Naive thymus-derived CD4-positive, alpha-beta T cell (primary cell): ENCODE measurements at regions not wholly inside any gene's neighbourhood (a gene's known extent, or its start where the extent isn't known, plus 50 kb on each side); places are given as distances from the start of the nearest gene placed in this dataset.

Experiments used
- ATAC-seq: fragments of 150-1000 bp; cut with Tn5 transposase; 2 replicates; pipeline ENCODE4 v1.10.0; 2021; ENCODE audit warnings: mild to moderate bottlenecking, moderate library complexity
- CTCF ChIA-PET: fragments of 350-600 bp; sonication (Branson Sonifier 250); formaldehyde crosslinking; loops from one replicate; lab custom pipeline; 2021; ENCODE audit warnings: antibody characterized with exemption; lab: Charles Lee
- POLR2A ChIA-PET: fragments of 350-600 bp; sonication (Branson Sonifier 250); formaldehyde crosslinking; loops from one replicate; lab custom pipeline; 2021; ENCODE audit warnings: antibody characterized with exemption, inconsistent platforms; lab: Charles Lee
- DNase-seq, 9 donors: peaks; one replicate each; pipeline versions ENCODE4 v3.0.0 to v3.0.0-alpha.2; 2020 to 2022; ENCODE audit warnings: mixed read lengths in 1 of 9
- H3K27ac ChIP-seq: one replicate; pipeline ENCODE4 v1.7.0; 2013; ENCODE audit warnings: mild to moderate bottlenecking, low read depth, low read length, moderate library complexity
- H3K27me3 ChIP-seq, 2 donors: one replicate each; pipeline ENCODE4 v1.7.0; 2013; ENCODE audit warnings: low read length in 2 of 2, mild to moderate bottlenecking in 2 of 2, moderate library complexity in 2 of 2; ENCODE audit not compliant: control insufficient read depth in 2 of 2, insufficient read depth in 2 of 2
- H3K36me3 ChIP-seq, 3 experiments: 1 replicate in 2 of 3; 2 replicates in 1 of 3; pipeline ENCODE4 v1.7.0; 2013; ENCODE audit warnings: low read length in 3 of 3, mild to moderate bottlenecking in 3 of 3, moderate library complexity in 1 of 3; ENCODE audit not compliant: insufficient read depth in 3 of 3, control insufficient read depth in 2 of 3
- H3K4me1 ChIP-seq, 2 donors: one replicate each; pipeline ENCODE4 v1.7.0; 2013; ENCODE audit warnings: low read length in 2 of 2, mild to moderate bottlenecking in 2 of 2, moderate library complexity in 1 of 2; ENCODE audit not compliant: control insufficient read depth in 2 of 2, insufficient read depth in 2 of 2
- H3K4me3 ChIP-seq: 2 replicates; pipeline ENCODE4 v1.7.0; 2013; ENCODE audit warnings: mild to moderate bottlenecking, low read length
- H3K9me3 ChIP-seq, 3 experiments: 1 replicate in 2 of 3; 2 replicates in 1 of 3; pipeline ENCODE4 v1.7.0; 2013; ENCODE audit warnings: low read length in 3 of 3; ENCODE audit not compliant: control insufficient read depth in 2 of 3
- H3K27ac Mint-ChIP-seq, 9 donors: one replicate each; pipeline ENCODE4 v1.8.0; 2020 to 2022; ENCODE audit warnings: mixed read lengths in 9 of 9, mild to moderate bottlenecking in 8 of 9, moderate library complexity in 5 of 9, inconsistent platforms in 2 of 9
- H3K27me3 Mint-ChIP-seq, 5 donors: one replicate each; pipeline ENCODE4 v1.8.0; 2021 to 2022; ENCODE audit warnings: mixed read lengths in 5 of 5, mild to moderate bottlenecking in 1 of 5
- H3K36me3 Mint-ChIP-seq, 5 donors: one replicate each; pipeline ENCODE4 v1.8.0; 2020 to 2022; ENCODE audit warnings: mixed read lengths in 5 of 5, mild to moderate bottlenecking in 3 of 5, inconsistent platforms in 1 of 5
- H3K4me1 Mint-ChIP-seq, 7 donors: one replicate each; pipeline ENCODE4 v1.8.0; 2020 to 2022; ENCODE audit warnings: mixed read lengths in 7 of 7, mild to moderate bottlenecking in 3 of 7, inconsistent platforms in 1 of 7
- H3K4me3 Mint-ChIP-seq, 10 donors: one replicate each; pipeline ENCODE4 v1.8.0; 2020 to 2022; ENCODE audit warnings: mild to moderate bottlenecking in 10 of 10, mixed read lengths in 10 of 10, moderate library complexity in 6 of 10, inconsistent platforms in 2 of 10
- H3K9me3 Mint-ChIP-seq, 11 donors: one replicate each; pipeline ENCODE4 v1.8.0; 2020 to 2022; ENCODE audit warnings: mixed read lengths in 11 of 11, mild to moderate bottlenecking in 4 of 11, inconsistent platforms in 1 of 11, moderate library complexity in 1 of 11
- intact Hi-C, 2 donors: fragments of 100-400 bp; cut with micrococcal nuclease; formaldehyde crosslinking; loops; one replicate each; pipeline ENCODE4 v1.15.1; 2023

GRCh38 chr21:16755061-16755460, 757.8 kb upstream of the CXADR start:
- H3K27me3 ChIP-seq = no peaks in the 10 kb centered on the region
- H3K27ac ChIP-seq = no peak overlapping the region
- H3K27me3 Mint-ChIP-seq = no peaks in the 10 kb centered on the region
- no peak overlapping the region for H3K27ac Mint-ChIP-seq
- H3K4me1 ChIP-seq = no peaks in the 10 kb centered on the region
- DNase-seq = no peak
- CTCF ChIA-PET = no interaction called here
- intact Hi-C loops = no loop called here
- no peaks in the 10 kb centered on the region for H3K36me3 ChIP-seq
- no peaks in the 10 kb centered on the region for H3K36me3 Mint-ChIP-seq
- no peak overlapping the region for H3K4me3 ChIP-seq
- H3K9me3 ChIP-seq = no peaks in the 10 kb centered on the region
- H3K4me1 Mint-ChIP-seq = no peaks in the 10 kb centered on the region
- no peak for ATAC-seq
- H3K9me3 Mint-ChIP-seq = peaks cover 0 to 19% (median 5%) of the 10 kb centered on the region in 11 donors
- POLR2A ChIA-PET = no interaction called here
- H3K4me3 Mint-ChIP-seq = no peak overlapping the region

GRCh38 chr21:16767201-16767600, 745.6 kb upstream of the CXADR start:
- H3K4me1 ChIP-seq = no peaks in the 10 kb centered on the region
- intact Hi-C loops = no loop called here
- H3K4me3 ChIP-seq = no peak overlapping the region
- Mint-ChIP-seq H3K4me1 (no peaks in the 10 kb centered on the region), H3K9me3 (peaks cover 0 to 14% (median 1%) of the 10 kb centered on the region in 11 donors), H3K4me3 (no peak overlapping the region), H3K27ac (no peak overlapping the region), H3K27me3 (no peaks in the 10 kb centered on the region), H3K36me3 (no peaks in the 10 kb centered on the region)
- no peaks in the 10 kb centered on the region for H3K36me3 ChIP-seq
- ChIA-PET POLR2A (no interaction called here), CTCF (no interaction called here)
- ATAC-seq = no peak
- DNase-seq = no peak
- H3K27me3 ChIP-seq = no peaks in the 10 kb centered on the region
- H3K9me3 ChIP-seq = no peaks in the 10 kb centered on the region
- no peak overlapping the region for H3K27ac ChIP-seq

- Mint-ChIP-seq H3K27ac (no peak overlapping the region), H3K4me3 (no peak overlapping the region), H3K27me3 (no peaks in the 10 kb centered on the region), H3K36me3 (no peaks in the 10 kb centered on the region), H3K9me3 (peaks cover 0 to 20% (median 3%) of the 10 kb centered on the region in 11 donors), H3K4me1 (no peaks in the 10 kb centered on the region)
- POLR2A ChIA-PET = no interaction called here
- H3K4me3 ChIP-seq = no peak overlapping the region
- DNase-seq (no peak), ATAC-seq (no peak)
- CTCF ChIA-PET = no interaction called here
- H3K27me3 ChIP-seq = no peaks in the 10 kb centered on the region
- H3K27ac ChIP-seq = no peak overlapping the region
- H3K36me3 ChIP-seq = no peaks in the 10 kb centered on the region
- no peaks in the 10 kb centered on the region for H3K9me3 ChIP-seq
- H3K4me1 ChIP-seq = no peaks in the 10 kb centered on the region
- intact Hi-C loops = no loop called here
Measured at GRCh38 chr21:16768096-16768495, 744.7 kb upstream of the CXADR start.

- H3K27ac Mint-ChIP-seq = no peak overlapping the region
- H3K36me3 Mint-ChIP-seq = no peaks in the 10 kb centered on the region
- H3K27me3 ChIP-seq = no peaks in the 10 kb centered on the region
- H3K36me3 ChIP-seq = no peaks in the 10 kb centered on the region
- no peak for ATAC-seq
- H3K4me1 Mint-ChIP-seq = no peaks in the 10 kb centered on the region
- H3K4me3 Mint-ChIP-seq = no peak overlapping the region
- H3K4me3 ChIP-seq = no peak overlapping the region
- no peaks in the 10 kb centered on the region for H3K4me1 ChIP-seq
- intact Hi-C loops = no loop called here
- H3K9me3 ChIP-seq = no peaks in the 10 kb centered on the region
- ChIA-PET POLR2A (no interaction called here), CTCF (no interaction called here)
- peaks cover 0 to 15% (median 3%) of the 10 kb centered on the region in 11 donors for H3K9me3 Mint-ChIP-seq
- no peak for DNase-seq
- no peak overlapping the region for H3K27ac ChIP-seq
- H3K27me3 Mint-ChIP-seq = no peaks in the 10 kb centered on the region
Measured at GRCh38 chr21:16770266-16770665, 742.6 kb upstream of the CXADR start.

GRCh38 chr21:16773206-16773605, 739.6 kb upstream of the CXADR start:
- no peak overlapping the region for H3K4me3 ChIP-seq
- Mint-ChIP-seq H3K4me3 (no peak overlapping the region), H3K4me1 (no peaks in the 10 kb centered on the region), H3K27me3 (no peaks in the 10 kb centered on the region), H3K27ac (no peak overlapping the region), H3K36me3 (peaks cover 0 to 2% (median 0%) of the 10 kb centered on the region in 5 donors), H3K9me3 (peaks cover 0 to 12% (median 2%) of the 10 kb centered on the region in 11 donors)
- H3K27me3 ChIP-seq = no peaks in the 10 kb centered on the region
- H3K27ac ChIP-seq = no peak overlapping the region
- ChIA-PET POLR2A (no interaction called here), CTCF (no interaction called here)
- H3K36me3 ChIP-seq = no peaks in the 10 kb centered on the region
- H3K4me1 ChIP-seq = no peaks in the 10 kb centered on the region
- intact Hi-C loops = no loop called here
- DNase-seq = no peak
- no peaks in the 10 kb centered on the region for H3K9me3 ChIP-seq
- no peak for ATAC-seq

- Mint-ChIP-seq H3K36me3 (peaks cover 0 to 4% (median 0%) of the 10 kb centered on the region in 5 donors), H3K4me1 (no peaks in the 10 kb centered on the region), H3K27me3 (no peaks in the 10 kb centered on the region), H3K9me3 (peaks cover 0 to 16% (median 3%) of the 10 kb centered on the region in 11 donors), H3K4me3 (no peak overlapping the region), H3K27ac (no peak overlapping the region)
- CTCF ChIA-PET = no interaction called here
- Histone ChIP-seq H3K27me3 (no peaks in the 10 kb centered on the region), H3K36me3 (no peaks in the 10 kb centered on the region), H3K27ac (no peak overlapping the region), H3K9me3 (no peaks in the 10 kb centered on the region), H3K4me3 (no peak overlapping the region), H3K4me1 (no peaks in the 10 kb centered on the region)
- intact Hi-C loops = no loop called here
- POLR2A ChIA-PET = no interaction called here
- no peak for ATAC-seq
- DNase-seq = no peak
Measured at GRCh38 chr21:16775076-16775475, 737.8 kb upstream of the CXADR start.

- no peaks in the 10 kb centered on the region for H3K4me1 ChIP-seq
- H3K4me3 Mint-ChIP-seq = no peak overlapping the region
- H3K9me3 ChIP-seq = no peaks in the 10 kb centered on the region
- H3K27ac ChIP-seq = no peak overlapping the region
- no peaks in the 10 kb centered on the region for H3K4me1 Mint-ChIP-seq
- DNase-seq (no peak), ATAC-seq (no peak)
- ChIA-PET POLR2A (no interaction called here), CTCF (no interaction called here)
- peaks cover 0 to 7% (median 0%) of the 10 kb centered on the region in 5 donors for H3K36me3 Mint-ChIP-seq
- no peaks in the 10 kb centered on the region for H3K36me3 ChIP-seq
- no peak overlapping the region for H3K4me3 ChIP-seq
- intact Hi-C loops = no loop called here
- H3K27ac Mint-ChIP-seq = no peak overlapping the region
- no peaks in the 10 kb centered on the region for H3K27me3 ChIP-seq
- H3K27me3 Mint-ChIP-seq = no peaks in the 10 kb centered on the region
- peaks cover 0 to 22% (median 7%) of the 10 kb centered on the region in 11 donors for H3K9me3 Mint-ChIP-seq
Measured at GRCh38 chr21:16777041-16777720, 735.7 kb upstream of the CXADR start.
